Putamen (tissue), 1 donor: ENCODE measurements at regions not wholly inside any gene's neighbourhood (a gene's known extent, or its start where the extent isn't known, plus 50 kb on each side); places are given as distances from the start of the nearest gene placed in this dataset.
"Not testable (repeated sequence)": the region's sequence is repeated elsewhere in the genome, so short reads cannot be mapped to it uniquely, and the experiment has no call there.

Experiments
- DNase-seq: peaks from one replicate; pipeline ENCODE4 v3.0.0-alpha.2; 2016; ENCODE audit warnings: low spot score

DNA sequence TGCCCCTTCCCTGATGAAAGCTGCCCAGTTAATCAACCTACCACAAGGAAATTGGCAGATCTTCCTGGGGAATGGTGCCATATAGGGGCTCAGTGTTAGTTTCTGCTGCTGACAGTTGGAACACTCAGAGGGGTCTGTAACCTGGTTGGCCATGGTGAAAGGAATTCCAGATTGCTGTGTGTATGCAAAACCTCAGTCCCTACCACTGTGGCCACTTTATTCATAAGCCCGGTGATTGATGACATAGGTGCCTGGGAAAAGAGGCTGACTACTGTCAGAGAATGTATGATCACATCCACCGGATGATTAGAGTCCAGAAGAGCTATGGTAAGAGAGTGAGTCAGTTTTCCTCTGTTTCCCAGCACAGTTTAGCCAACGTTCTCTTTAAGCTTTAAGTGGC lies 363.9 kb upstream of the NPAP1 start:
- not testable (repeated sequence) for DNase-seq

- not testable (repeated sequence) for DNase-seq
These were observed 359.2 kb upstream of the NPAP1 start for GRCh38 chr15:24316326-24316725.

DNA sequence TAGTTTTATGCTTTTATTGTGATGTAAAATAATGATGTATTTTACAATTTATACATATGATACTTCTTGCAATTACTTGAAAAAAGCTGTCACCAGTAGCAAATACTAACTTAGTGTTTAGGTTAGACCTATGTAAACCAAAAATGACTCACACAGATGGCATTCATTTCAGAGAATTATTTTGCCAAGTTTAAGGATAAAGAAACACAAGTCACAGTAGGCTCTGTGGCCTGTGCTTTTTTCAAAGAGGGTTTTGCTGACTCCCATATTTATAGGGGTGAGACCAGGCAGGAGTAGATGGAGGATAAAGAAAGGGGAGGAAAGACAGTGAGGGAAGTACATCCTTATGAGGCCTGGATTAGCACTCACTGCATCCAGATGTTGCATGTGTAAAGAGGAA lies 356.6 kb upstream of the NPAP1 start:
- DNase-seq = no peak

- not testable (repeated sequence) for DNase-seq
These were observed 351.5 kb upstream of the NPAP1 start for GRCh38 chr15:24324096-24324495.

- DNase-seq = not testable (repeated sequence)
These were observed 349.1 kb upstream of the NPAP1 start for GRCh38 chr15:24326513-24326912.

DNA sequence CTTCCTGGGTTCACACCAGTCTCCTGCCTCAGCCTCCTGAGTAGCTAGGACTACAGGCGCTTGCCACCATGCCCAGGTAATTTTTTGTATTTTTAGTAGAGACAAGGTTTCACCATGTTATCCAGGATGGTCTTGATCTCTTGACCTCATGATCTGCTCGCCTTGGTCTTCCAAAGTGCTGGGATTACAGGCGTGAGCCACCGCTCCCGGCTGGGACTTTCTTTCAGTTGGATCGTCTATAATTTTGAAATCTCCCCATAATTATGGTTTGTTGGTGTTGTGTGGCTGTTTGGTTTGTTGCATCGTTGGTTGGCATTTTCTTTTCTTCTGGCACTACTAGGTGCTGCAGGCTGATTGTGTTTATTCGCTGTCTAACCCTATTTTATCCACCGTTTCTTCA lies 343.6 kb upstream of the NPAP1 start:
- not testable (repeated sequence) for DNase-seq

DNA sequence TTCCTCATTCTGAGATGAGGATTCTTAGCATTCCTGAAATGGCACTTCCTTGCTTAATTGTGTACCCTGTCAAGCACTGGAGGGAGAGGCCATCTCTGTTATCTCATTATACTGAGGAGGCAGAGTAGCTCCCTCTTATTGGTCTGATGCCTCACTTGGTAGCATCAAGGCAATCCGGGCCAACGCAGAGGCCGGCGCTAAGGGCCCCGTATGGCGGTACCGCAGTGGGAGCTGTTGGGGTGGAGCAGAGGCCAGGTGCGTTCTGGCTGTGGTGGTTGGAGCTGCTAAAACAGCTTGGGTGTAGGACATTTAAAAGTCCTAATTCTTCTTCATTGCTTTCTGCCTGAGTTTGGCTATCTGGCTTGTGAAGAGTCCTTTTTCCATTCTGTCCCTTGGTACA lies 333.7 kb upstream of the NPAP1 start:
- DNase-seq = not testable (repeated sequence)

GRCh38 chr15:24352777-24353176 lies 322.8 kb upstream of the NPAP1 start:
- not testable (repeated sequence) for DNase-seq

GRCh38 chr15:24381103-24381502 lies 294.5 kb upstream of the NPAP1 start:
- not testable (repeated sequence) for DNase-seq

DNA sequence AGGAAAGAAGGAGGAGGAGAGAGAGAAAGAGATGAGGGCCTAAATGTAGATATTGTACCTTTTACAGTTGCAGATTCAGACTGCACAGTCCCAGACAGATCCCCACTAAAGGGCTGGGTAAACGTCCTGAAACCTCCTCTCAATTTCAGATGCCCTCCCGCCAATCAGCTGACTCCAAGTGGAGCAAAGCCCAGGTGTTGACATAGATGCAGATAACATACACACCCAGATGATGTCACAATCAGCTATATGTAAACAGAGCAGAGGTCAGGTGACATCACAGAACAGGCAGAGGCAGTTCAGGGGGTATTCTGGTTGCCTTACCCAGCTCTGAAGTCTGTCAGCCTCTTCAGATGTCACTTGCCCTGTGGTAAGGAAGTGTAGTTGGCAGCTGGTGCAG lies 290.3 kb upstream of the NPAP1 start:
- DNase-seq = not testable (repeated sequence)

GRCh38 chr15:24394303-24394702 lies 281.3 kb upstream of the NPAP1 start:
- no peak for DNase-seq

DNA sequence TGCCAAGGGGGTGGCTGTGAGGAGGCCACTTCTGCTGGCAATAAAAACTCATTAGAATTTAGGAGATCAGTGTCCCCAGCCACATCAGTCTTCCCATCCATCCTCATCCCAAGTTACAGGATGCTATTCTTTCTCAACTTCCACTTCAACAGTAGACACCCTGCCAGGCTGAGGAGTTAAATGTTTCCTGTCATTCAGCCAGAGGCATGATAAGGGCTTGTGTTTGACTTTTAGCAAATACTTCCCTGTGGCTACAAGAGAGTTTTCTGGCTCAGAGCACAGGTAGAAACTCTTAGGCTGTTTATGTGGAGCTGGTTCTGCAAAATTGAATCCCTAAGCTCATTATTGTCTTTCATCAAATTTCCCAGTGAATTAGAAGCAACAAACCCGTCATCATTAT lies 262.9 kb upstream of the NPAP1 start:
- not testable (repeated sequence) for DNase-seq

DNA sequence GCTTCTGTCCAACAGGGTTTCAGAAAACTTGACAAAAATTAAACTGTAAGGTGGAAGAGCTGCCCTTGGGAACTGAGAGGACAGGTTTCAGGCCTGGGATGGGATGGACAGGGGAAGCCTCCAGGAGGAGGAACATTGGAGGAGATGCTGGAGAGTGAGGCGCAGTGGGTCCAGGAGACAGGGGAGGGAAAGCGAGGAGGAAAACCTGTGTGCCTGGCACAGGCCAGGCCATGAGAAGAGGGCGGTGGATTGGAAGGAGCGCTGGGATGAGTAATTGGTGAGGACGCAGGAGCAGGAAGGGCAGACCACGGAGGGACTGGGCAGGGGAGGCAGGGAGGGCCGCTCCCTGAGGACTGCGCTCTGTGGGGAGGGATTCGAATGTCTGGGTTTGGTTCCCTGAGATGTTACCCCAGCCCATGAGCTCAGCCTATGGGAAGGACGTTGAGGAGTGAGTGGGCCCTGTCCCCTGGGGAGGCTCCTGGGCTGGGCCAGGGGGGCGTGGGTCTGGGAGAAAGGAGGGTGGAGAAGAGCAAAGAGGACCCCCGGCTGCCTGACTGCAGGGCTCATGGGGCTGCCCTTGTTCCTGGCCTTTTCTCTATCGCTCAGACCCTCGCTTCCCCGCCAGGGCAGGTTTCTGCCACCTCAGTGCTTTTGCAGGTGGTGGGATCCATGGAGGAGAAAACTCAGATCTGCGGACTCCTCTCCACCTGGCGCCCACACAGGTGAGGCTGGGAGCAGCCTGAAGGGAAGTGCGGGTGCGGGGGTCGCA lies 249.1 kb upstream of the NPAP1 start:
- DNase-seq = not testable (repeated sequence)

GRCh38 chr15:24427055-24427400 lies 248.5 kb upstream of the NPAP1 start:
- DNase-seq = not testable (repeated sequence)

DNA sequence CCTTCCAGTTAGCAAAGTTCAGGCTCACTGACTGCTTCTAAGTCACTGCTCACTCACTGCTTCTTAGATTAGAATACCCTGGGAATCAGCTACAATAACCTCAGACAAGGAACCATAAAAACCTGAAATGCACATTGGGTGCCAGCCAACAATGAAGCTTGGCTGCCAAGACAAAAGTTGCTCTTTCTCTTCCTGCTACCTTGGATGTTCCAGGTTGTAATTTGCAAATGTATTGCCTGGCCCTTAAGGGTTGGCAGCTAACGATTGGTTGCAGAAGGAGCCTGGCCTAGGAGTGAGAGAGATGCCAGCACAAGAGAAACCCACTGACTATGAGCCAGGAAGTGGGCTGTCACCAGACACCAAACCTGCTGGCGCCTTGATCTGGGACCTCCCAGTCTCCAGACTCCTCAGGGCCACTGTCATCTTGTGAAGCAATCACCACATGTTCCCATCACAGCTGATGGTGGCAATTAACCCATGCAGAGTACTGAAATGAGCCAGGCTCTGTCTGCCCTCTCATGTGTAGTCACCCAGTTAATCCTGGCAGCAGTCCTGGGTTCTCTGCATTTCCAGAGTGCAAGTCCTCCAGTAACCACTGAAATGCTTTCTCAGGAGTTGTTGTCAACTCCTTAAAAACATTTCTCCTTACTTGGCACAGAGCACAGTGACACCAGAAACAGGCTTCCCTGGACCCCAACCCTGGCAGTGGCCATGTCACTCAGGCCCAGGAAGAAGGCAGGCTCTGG lies 240.3 kb upstream of the NPAP1 start:
- not testable (repeated sequence) for DNase-seq

- DNase-seq = not testable (repeated sequence)
These were observed 238.3 kb upstream of the NPAP1 start for GRCh38 chr15:24437270-24437669.

DNA sequence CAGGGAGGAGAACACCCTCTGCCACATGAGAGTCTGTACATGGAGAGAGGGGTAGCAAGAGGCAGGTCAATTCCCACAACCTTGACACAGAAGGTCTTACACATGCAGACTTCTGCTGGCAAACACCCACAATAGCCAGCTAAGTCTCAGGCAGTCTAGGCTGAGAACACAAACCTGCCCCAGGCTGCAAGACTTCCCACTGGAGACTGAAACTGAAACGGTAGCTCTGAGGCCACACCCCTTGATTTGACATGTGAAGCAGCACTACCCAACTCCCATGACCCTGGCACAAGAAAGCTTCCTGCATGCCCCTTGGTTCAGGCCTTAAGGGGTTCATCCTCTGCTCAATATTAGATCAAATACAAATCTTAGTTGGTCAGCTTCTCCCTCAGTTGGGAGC lies 237.8 kb upstream of the NPAP1 start:
- DNase-seq = not testable (repeated sequence)

DNA sequence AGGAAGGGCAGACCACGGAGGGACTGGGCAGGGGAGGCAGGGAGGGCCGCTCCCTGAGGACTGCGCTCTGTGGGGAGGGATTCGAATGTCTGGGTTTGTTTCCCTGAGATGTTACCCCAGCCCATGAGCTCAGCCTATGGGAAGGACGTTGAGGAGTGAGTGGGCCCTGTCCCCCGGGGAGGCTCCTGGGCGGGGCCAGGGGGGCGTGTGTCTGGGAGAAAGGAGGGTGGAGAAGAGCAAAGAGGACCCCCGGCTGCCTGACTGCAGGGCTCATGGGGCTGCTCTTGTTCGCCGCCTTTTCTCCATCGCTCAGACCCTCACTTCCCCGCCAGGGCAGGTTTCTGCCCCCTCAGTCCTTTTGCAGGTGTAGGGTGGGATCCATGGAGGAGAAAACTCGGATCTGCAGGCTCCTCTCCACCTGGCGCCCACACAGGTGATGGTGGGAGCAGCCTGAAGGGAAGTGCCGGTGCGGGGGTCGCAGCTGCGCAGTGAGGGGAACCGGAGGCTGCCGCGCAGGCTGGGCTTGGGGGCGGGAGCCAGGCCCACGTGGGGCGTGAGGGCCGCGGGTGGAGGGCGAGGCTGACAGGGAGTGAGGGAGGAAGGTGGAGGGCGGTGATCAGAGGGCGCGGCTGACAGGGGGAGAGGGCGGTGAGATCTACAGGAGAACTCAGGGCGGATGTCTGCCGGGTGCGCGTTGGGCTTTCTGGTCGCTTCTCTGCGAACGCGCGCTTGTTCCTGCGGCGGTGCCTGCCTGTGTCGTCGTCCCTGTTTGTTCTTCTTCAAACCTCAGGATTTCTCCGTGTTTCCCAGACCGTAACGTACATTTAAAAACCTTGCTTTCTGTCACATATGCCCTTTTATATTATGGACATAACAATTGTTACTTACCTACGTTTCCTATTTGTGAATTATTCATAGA lies 198.2 kb upstream of the NPAP1 start:
- DNase-seq = not testable (repeated sequence)

- not testable (repeated sequence) for DNase-seq
These were observed 189.5 kb upstream of the NPAP1 start for GRCh38 chr15:24485885-24486567.

DNA sequence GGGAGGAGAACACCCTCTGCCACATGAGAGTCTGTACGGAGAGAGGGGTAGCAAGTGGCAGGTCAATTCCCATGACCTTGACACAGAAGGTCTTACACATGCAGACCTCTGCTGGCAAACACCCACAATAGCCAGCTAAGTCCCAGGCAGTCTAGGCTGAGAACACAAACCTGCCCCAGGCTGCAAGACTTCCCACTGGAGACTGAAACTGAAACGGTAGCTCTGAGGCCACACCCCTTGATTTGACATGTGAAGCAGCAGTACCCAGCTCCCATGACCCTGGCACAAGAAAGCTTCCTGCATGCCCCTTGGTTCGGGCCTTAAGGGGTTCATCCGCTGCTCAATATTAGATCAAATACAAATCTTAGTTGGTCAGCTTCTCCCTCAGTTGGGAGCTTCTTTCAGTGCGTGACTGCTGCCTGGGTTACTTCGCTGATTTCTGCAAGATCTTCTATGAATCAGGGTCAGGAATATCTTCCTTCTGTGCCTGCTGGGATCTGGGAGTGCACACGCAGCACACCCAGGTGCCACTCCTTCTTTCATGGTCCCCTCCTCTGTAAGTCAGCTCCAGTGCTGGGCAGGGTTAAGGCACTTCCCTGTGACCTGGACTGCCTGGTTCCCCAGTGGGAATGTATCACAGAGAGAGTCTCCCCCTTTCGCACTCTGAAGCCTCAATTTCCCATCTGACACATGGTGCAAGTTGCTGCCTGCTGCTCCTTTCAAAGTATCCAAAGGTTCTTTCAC lies 187.2 kb upstream of the NPAP1 start:
- DNase-seq = not testable (repeated sequence)

DNA sequence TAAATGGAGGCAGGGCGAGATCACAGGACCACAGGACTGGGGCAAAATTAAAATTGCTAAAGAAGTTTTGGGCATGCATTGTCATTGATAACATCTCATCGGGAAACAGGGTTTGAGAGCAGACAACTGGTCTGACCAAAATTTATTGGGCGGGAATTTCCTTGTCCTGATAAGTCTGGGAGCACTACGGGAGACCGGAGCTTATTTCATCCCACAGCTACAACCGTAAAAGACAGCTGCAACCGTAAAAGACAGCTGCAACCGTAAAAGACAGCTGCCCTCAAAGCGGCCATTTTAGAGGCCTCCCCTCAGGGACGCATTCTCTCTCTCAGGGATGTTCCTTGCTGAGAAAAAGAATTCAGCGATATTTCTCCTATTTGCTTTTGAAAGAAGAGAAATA lies 170.4 kb upstream of the NPAP1 start:
- not testable (repeated sequence) for DNase-seq
